ENCODE measurements at regions not wholly inside any gene's neighbourhood (a gene's known extent, or its start where the extent isn't known, plus 50 kb on each side); places are given as distances from the start of the nearest gene placed in this dataset.
"Not testable (repeated sequence)": the region's sequence is repeated elsewhere in the genome, so short reads cannot be mapped to it uniquely, and the experiment has no call there.

DNA sequence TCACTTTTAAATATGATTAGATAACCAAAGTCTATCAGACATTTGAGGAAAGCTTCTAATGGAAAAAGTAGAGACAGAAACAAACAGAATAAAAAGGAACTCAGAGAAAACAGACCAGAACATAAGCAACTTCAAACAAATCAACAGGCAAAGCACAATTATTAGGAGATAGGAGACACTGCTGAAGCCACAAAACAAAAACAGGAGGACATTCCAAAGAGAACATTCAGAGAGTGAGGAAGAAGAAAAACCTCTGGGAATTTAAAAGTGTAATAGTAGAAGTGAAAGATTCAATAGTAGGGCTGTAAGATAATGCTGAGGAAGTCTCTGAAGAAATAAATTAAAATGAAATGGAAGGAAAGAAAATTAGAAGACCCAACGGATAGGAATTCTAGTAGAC is 83.2 kb upstream of the TBCA start:
- H3K79me2 ChIP-seq (ENCODE audit: control insufficient read depth, insufficient read depth, low read length): no peaks in the 10 kb centered on the region
- H3K36me3 ChIP-seq (ENCODE audit: control insufficient read depth in 2 of 2, extremely low read depth in 1 of 2, insufficient read depth in 2 of 2, low read length in 2 of 2): no peaks in the 10 kb centered on the region
- H3K9me3 ChIP-seq (ENCODE audit: control insufficient read depth, low read depth, low read length): no peaks in the 10 kb centered on the region
- H2AFZ ChIP-seq (ENCODE audit: control insufficient read depth, low read length): no peak overlapping the region
- H3K4me2 ChIP-seq (ENCODE audit: control insufficient read depth, extremely low read depth, insufficient read depth, low read depth, low read length): no peak overlapping the region
- dilution Hi-C loops (cut with MboI; ENCODE audit: extremely low pct_ligation_motif_present, low sequenced_read_pairs): no loop called here
- TF ChIP-seq EZH2 (IDR thresholded peaks at IDR 0.05; ENCODE audit: low read length): no peak
- TF ChIP-seq, protein P1, sequence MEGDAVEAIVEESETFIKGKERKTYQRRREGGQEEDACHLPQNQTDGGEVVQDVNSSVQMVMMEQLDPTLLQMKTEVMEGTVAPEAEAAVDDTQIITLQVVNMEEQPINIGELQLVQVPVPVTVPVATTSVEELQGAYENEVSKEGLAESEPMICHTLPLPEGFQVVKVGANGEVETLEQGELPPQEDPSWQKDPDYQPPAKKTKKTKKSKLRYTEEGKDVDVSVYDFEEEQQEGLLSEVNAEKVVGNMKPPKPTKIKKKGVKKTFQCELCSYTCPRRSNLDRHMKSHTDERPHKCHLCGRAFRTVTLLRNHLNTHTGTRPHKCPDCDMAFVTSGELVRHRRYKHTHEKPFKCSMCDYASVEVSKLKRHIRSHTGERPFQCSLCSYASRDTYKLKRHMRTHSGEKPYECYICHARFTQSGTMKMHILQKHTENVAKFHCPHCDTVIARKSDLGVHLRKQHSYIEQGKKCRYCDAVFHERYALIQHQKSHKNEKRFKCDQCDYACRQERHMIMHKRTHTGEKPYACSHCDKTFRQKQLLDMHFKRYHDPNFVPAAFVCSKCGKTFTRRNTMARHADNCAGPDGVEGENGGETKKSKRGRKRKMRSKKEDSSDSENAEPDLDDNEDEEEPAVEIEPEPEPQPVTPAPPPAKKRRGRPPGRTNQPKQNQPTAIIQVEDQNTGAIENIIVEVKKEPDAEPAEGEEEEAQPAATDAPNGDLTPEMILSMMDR (optimal IDR thresholded peaks at IDR 0.05 in 1 of 3, IDR thresholded peaks at IDR 0.05 in 1 of 3, conservative IDR thresholded peaks at IDR 0.05 in 1 of 3; ENCODE audit: extremely low read depth in 1 of 3, insufficient read depth in 2 of 3, low read length in 3 of 3): no peak
- peaks cover 20% of the 10 kb centered on the region for H3K27me3 ChIP-seq (ENCODE audit: control insufficient read depth, extremely low read depth, insufficient read depth, low read length)
- no peaks in the 10 kb centered on the region for H4K20me1 ChIP-seq (ENCODE audit: control insufficient read depth, extremely low read depth, insufficient read depth, low read length)
- H3K4me1 ChIP-seq (ENCODE audit: control insufficient read depth, extremely low read depth, insufficient read depth, low read length): no peaks in the 10 kb centered on the region
- no peak for DNase-seq (ENCODE audit: low read depth, low spot score)
- no peaks in the 10 kb centered on the region for H3K9me1 ChIP-seq (ENCODE audit: control insufficient read depth, extremely low read depth, insufficient read depth, low read length)
- no peak overlapping the region for H3K4me3 ChIP-seq (ENCODE audit: control insufficient read depth in 2 of 3, extremely low read depth in 1 of 3, insufficient read depth in 2 of 3, low read depth in 1 of 3, low read length in 3 of 3)
- H3K27ac ChIP-seq (ENCODE audit: control insufficient read depth, insufficient read depth, low read length): no peak overlapping the region
- no peak overlapping the region for H3K9ac ChIP-seq (ENCODE audit: control insufficient read depth, extremely low read depth, insufficient read depth, low read length)
- no peak for FAIRE-seq

DNA sequence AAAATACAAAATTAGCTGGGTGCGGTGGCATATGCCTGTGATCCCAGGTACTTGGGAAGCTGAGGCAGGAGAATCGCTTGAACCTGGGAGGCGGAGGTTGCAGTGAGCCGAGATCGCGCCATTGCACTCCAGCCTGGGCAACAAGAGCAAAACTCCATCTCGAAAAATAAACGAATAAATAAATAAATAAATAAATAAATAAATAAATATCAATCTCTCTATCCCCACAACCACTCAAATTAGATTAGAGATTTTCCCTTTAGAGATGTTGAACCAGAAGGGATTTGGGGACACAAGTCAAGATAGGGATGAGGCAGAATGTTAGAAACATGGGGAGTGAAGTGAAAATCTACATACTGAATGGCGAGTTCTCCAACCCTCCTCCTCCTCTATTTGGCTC is 82.5 kb upstream of the TBCA start:
- H3K36me3 ChIP-seq (ENCODE audit: control insufficient read depth in 2 of 2, extremely low read depth in 1 of 2, insufficient read depth in 2 of 2, low read length in 2 of 2); H3K9me3 ChIP-seq (ENCODE audit: control insufficient read depth, low read depth, low read length); H3K79me2 ChIP-seq (ENCODE audit: control insufficient read depth, insufficient read depth, low read length); dilution Hi-C loops (cut with MboI; ENCODE audit: extremely low pct_ligation_motif_present, low sequenced_read_pairs); FAIRE-seq; H3K9me1 ChIP-seq (ENCODE audit: control insufficient read depth, extremely low read depth, insufficient read depth, low read length); H3K9ac ChIP-seq (ENCODE audit: control insufficient read depth, extremely low read depth, insufficient read depth, low read length); H3K4me3 ChIP-seq (ENCODE audit: control insufficient read depth in 2 of 3, extremely low read depth in 1 of 3, insufficient read depth in 2 of 3, low read depth in 1 of 3, low read length in 3 of 3); DNase-seq (ENCODE audit: low read depth, low spot score); H2AFZ ChIP-seq (ENCODE audit: control insufficient read depth, low read length); H3K27ac ChIP-seq (ENCODE audit: control insufficient read depth, insufficient read depth, low read length); H4K20me1 ChIP-seq (ENCODE audit: control insufficient read depth, extremely low read depth, insufficient read depth, low read length); H3K4me2 ChIP-seq (ENCODE audit: control insufficient read depth, extremely low read depth, insufficient read depth, low read depth, low read length); H3K4me1 ChIP-seq (ENCODE audit: control insufficient read depth, extremely low read depth, insufficient read depth, low read length): not testable (repeated sequence)
- H3K27me3 ChIP-seq (ENCODE audit: control insufficient read depth, extremely low read depth, insufficient read depth, low read length): peaks cover 22% of the 10 kb centered on the region

DNA sequence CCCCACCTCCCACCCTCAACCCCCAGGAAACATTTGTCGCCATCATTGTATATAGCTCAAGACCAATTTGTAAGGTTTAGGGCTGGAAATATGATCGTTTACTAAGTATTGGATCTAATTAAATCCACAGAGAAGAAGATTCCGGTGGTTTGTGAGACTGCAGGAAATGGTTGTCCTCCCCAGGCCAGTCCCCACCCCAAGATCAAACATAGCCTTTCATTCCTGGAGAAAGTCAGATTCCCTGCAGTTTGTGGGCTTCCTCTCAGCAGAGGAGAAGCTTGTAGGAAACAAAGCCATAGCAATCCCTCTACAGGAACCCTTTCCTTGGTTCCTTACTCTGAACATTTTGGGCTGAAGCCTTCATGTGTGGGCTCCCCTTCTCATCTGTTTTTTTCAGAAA is 79.2 kb upstream of the TBCA start:
- Histone ChIP-seq H3K36me3 (ENCODE audit: control insufficient read depth in 2 of 2, extremely low read depth in 1 of 2, insufficient read depth in 2 of 2, low read length in 2 of 2) (no peaks in the 10 kb centered on the region), H3K4me3 (ENCODE audit: control insufficient read depth in 2 of 3, extremely low read depth in 1 of 3, insufficient read depth in 2 of 3, low read depth in 1 of 3, low read length in 3 of 3) (no peak overlapping the region), H3K9me1 (ENCODE audit: control insufficient read depth, extremely low read depth, insufficient read depth, low read length) (no peaks in the 10 kb centered on the region), H3K9ac (ENCODE audit: control insufficient read depth, extremely low read depth, insufficient read depth, low read length) (no peak overlapping the region), H3K9me3 (ENCODE audit: control insufficient read depth, low read depth, low read length) (no peaks in the 10 kb centered on the region), H4K20me1 (ENCODE audit: control insufficient read depth, extremely low read depth, insufficient read depth, low read length) (no peaks in the 10 kb centered on the region), H3K27ac (ENCODE audit: control insufficient read depth, insufficient read depth, low read length) (no peak overlapping the region), H3K79me2 (ENCODE audit: control insufficient read depth, insufficient read depth, low read length) (no peaks in the 10 kb centered on the region), H2AFZ (ENCODE audit: control insufficient read depth, low read length) (no peak overlapping the region), H3K4me1 (ENCODE audit: control insufficient read depth, extremely low read depth, insufficient read depth, low read length) (peaks cover 4% of the 10 kb centered on the region), H3K4me2 (ENCODE audit: control insufficient read depth, extremely low read depth, insufficient read depth, low read depth, low read length) (no peak overlapping the region), H3K27me3 (ENCODE audit: control insufficient read depth, extremely low read depth, insufficient read depth, low read length) (peaks cover 47% of the 10 kb centered on the region)
- FAIRE-seq: no peak
- no peak for DNase-seq (ENCODE audit: low read depth, low spot score)
- TF ChIP-seq, protein P1 (optimal IDR thresholded peaks at IDR 0.05 in 1 of 3, IDR thresholded peaks at IDR 0.05 in 1 of 3, conservative IDR thresholded peaks at IDR 0.05 in 1 of 3; ENCODE audit: extremely low read depth in 1 of 3, insufficient read depth in 2 of 3, low read length in 3 of 3): no peak
- TF ChIP-seq EZH2 (IDR thresholded peaks at IDR 0.05; ENCODE audit: low read length): no peak
- dilution Hi-C loops (cut with MboI; ENCODE audit: extremely low pct_ligation_motif_present, low sequenced_read_pairs): no loop called here

All from keratinocyte (primary cell).